ENCODE measurements at regions not wholly inside any gene's neighbourhood (a gene's known extent, or its start where the extent isn't known, plus 50 kb on each side); places are given as distances from the start of the nearest gene placed in this dataset.

GRCh38 chr12:107992029-107992428 is 137.1 kb upstream of the WSCD2 start:
- no TSS peak for BruUV-seq (replicated peaks)
- POLR2A ChIA-PET, result no interaction called here

More at GRCh38 chr12:107992029-107992428, 137.1 kb upstream of the WSCD2 start:
- Histone ChIP-seq H3K4me3 (replicated peaks in 1 of 2; ENCODE audit: low read depth in 1 of 2, low read length in 2 of 2) (no peak overlapping the region), H3K27ac (ENCODE audit: low read depth, low read length) (no peak overlapping the region), H3K27me3 (ENCODE audit: insufficient read depth, low read length) (peaks cover 7% of the 10 kb centered on the region; the same call in 1 of the 2 replicates), H3K36me3 (ENCODE audit: control insufficient read depth in 1 of 2, insufficient read depth in 2 of 2, low read length in 2 of 2) (no peaks in the 10 kb centered on the region), H3K9me2 (ENCODE audit: insufficient read depth) (no peaks in the 10 kb centered on the region), H3K9me3 (ENCODE audit: control insufficient read depth in 1 of 2, insufficient read depth in 1 of 2, low read depth in 1 of 2, low read length in 2 of 2) (no peaks in the 10 kb centered on the region), H3K4me1 (ENCODE audit: control insufficient read depth in 1 of 2, insufficient read depth in 2 of 2, low read length in 2 of 2) (no peaks in the 10 kb centered on the region), H3K79me2 (ENCODE audit: insufficient read depth, low read length) (no peaks in the 10 kb centered on the region), H3K9ac (ENCODE audit: low read length) (no peak overlapping the region), H4K20me1 (ENCODE audit: insufficient read depth) (no peaks in the 10 kb centered on the region), H2AFZ (ENCODE audit: low read depth, low read length, poor library complexity, severe bottlenecking) (no peak overlapping the region), H3K4me2 (ENCODE audit: low read length) (no peak overlapping the region)
- RAD21 ChIA-PET (ENCODE audit: low non-redundant PET in 1 of 2, low total read pairs in 2 of 2, uncharacterized antibody in 2 of 2, unreplicated experiment in 2 of 2), result no interaction called here
- no peak for TF ChIP-seq EZH2 (IDR thresholded peaks at IDR 0.05)
- TF ChIP-seq JUND (IDR thresholded peaks at IDR 0.05), result no peak
- TF ChIP-seq YY1 (IDR thresholded peaks at IDR 0.05; ENCODE audit: extremely low read depth, insufficient replicate concordance, low read depth, low read length), result no peak
- no peak for TF ChIP-seq SP1 (IDR thresholded peaks at IDR 0.05; ENCODE audit: low read depth)
- no peak for TF ChIP-seq ATF3 (IDR thresholded peaks at IDR 0.05)
- TF ChIP-seq CBX3 (IDR thresholded peaks at IDR 0.05; ENCODE audit: low read depth), result no peak
- no peak for TF ChIP-seq EZH2phosphoT487 (IDR thresholded peaks at IDR 0.05; ENCODE audit: borderline replicate concordance)
- no peak for TF ChIP-seq ELF1 (IDR thresholded peaks at IDR 0.05; ENCODE audit: borderline replicate concordance, low read depth)
- no peak for TF ChIP-seq ZBTB33 (IDR thresholded peaks at IDR 0.05; ENCODE audit: extremely low read depth, insufficient replicate concordance, low read length)
- DNase-seq (ENCODE audit: low read depth, low spot score) (no peak), ATAC-seq (no peak)
- intact Hi-C loops (cut with micrococcal nuclease), result loop anchor here (5.0 kb wide), 3 partner anchors 200 to 625 kb away; no protein-coding TSS in a partner anchor
- CTCF ChIA-PET, result interaction anchor here (1.5 to 2.9 kb wide), 3 partner anchors 245 to 520 kb away, joined by 10 to 13 read pairs (median 11); no protein-coding TSS in a partner anchor

Measured in HCT116 (cell line).